Motor neuron (in vitro differentiated cells): ENCODE measurements at regions not wholly inside any gene's neighbourhood (a gene's known extent, or its start where the extent isn't known, plus 50 kb on each side); places are given as distances from the start of the nearest gene placed in this dataset.
"Not testable (repeated sequence)": the region's sequence is repeated elsewhere in the genome, so short reads cannot be mapped to it uniquely, and the experiment has no call there.

ENCODE experiments used
- ATAC-seq, 8 experiments: fragments of 200-7000 bp; cut with Tn5 transposase; replicated peaks in 6 of 8; 2 replicates each; pipeline ENCODE4 v1.8.0; 2021; ENCODE audit warnings: mild to moderate bottlenecking in 8 of 8, moderate library complexity in 8 of 8
- H3K27ac ChIP-seq, 2 donors: fragments of 250-450 bp; sonication (Bioruptor Pico); 2 replicates each; pipeline ENCODE4 v1.9.0; 2021; ENCODE audit warnings: antibody characterized with exemption in 2 of 2, mild to moderate bottlenecking in 2 of 2, moderate library complexity in 1 of 2
- H3K4me1 ChIP-seq, 2 donors: fragments of 250-450 bp; sonication (Bioruptor Pico); replicated peaks in 1 of 2; 2 replicates each; pipeline ENCODE4 v1.6.1; 2021; ENCODE audit warnings: antibody characterized with exemption in 2 of 2, mild to moderate bottlenecking in 2 of 2, moderate library complexity in 1 of 2
- H3K4me3 ChIP-seq, 5 donors: fragments of 250-450 bp; sonication (Bioruptor Pico); 2 replicates each; pipeline ENCODE4 v1.9.0; 2021; ENCODE audit warnings: antibody characterized with exemption in 5 of 5, mild to moderate bottlenecking in 5 of 5, moderate library complexity in 4 of 5
- WGBS, 10 experiments: fragments of 450-650 bp; shearing (Covaris generic); methylation state at CpG; one replicate each; pipeline ENCODE4 v1.0.0; 2022; 5-methylcytosine and 5-hydroxymethylcytosine counted together
- in situ Hi-C, 9 experiments: fragments of 400-800 bp; cut with MboI; loops; one replicate each; pipeline ENCODE4 v1.15.0; 2021; ENCODE audit warnings: low sequenced_read_pairs in 9 of 9, low pct_unique_long_range_greater_than_20kb in 2 of 9; ENCODE audit not compliant: unreplicated experiment in 9 of 9

- H3K4me3 ChIP-seq: no peak overlapping the region
- 0 to 100% (median 87%) methylated on average over 1 to 3 of the region's 3 CpGs; no CpG with 5 or more reads in 2 of the 10 experiments for WGBS, 10 experiments
- ATAC-seq: no peak
- no peak overlapping the region for H3K27ac ChIP-seq
- in situ Hi-C loops: no loop called here
- H3K4me1 ChIP-seq: peaks cover 17 to 18% of the 10 kb centered on the region in 2 donors
Observed at GRCh38 chr9:24045150-24045549, 219.1 kb upstream of the ELAVL2 start.

DNA sequence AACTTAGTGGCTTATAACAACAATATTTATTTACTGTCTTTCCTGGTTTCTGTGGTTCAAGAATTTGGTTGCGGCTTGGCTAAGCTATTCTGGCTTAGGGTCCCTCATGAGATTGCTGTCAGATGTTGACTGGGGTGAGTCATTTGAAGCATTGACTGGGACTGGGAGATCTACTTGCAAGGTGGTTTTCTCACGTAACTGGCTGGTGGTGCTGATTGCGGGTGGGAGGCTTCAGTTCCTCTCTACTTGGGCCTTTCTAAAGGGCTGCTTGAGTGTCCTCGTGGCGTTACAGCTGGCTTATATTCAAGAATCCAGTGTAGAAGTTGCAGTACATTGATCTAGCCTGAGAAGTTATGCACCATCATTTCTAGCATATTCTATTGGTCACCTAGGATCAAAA lies 218.5 kb upstream of the ELAVL2 start:
- in situ Hi-C loops: no loop called here
- H3K27ac ChIP-seq: no peak overlapping the region
- ATAC-seq: no peak
- 0 to 100% (median 50%) methylated on average over 1 to 3 of the region's 5 CpGs; no CpG with 5 or more reads in 6 of the 10 experiments for WGBS, 10 experiments
- peaks cover 18 to 23% of the 10 kb centered on the region in 2 donors for H3K4me1 ChIP-seq
- no peak overlapping the region for H3K4me3 ChIP-seq

DNA sequence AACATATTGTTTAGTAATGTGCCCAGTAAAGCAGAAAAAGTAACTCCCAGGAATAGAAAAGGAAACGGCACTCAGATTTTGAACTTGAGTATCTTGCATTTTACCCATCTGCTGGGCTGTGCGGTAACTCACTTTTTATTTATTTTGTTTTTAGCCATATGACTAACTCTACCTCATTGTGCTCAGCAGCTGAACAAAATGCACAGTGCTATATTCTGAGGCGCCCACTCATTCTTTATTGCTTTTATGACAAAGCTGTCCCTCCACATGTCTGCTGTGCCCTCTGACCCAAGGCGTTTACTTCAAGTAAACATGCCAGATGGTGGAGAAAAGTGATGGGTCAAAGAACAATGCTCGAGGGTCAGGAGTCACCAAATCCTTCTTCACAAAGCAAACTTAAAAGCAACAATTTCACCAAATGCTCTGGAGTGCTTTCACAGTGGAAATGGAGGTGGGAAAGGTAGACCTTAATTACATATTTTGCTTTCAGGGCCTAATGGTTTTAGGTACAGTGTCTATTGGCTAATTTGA lies 215.2 kb upstream of the ELAVL2 start:
- Histone ChIP-seq H3K27ac (no peak overlapping the region), H3K4me1 (peaks cover 18 to 41% of the 10 kb centered on the region in 2 donors), H3K4me3 (no peak overlapping the region)
- in situ Hi-C loops: no loop called here
- WGBS, 10 experiments: 0 to 34% (median 10%) methylated on average over 1 to 5 of the region's 5 CpGs
- ATAC-seq: peak in 5 of 8 experiments; percentile 54 to 96 (median 87)

DNA sequence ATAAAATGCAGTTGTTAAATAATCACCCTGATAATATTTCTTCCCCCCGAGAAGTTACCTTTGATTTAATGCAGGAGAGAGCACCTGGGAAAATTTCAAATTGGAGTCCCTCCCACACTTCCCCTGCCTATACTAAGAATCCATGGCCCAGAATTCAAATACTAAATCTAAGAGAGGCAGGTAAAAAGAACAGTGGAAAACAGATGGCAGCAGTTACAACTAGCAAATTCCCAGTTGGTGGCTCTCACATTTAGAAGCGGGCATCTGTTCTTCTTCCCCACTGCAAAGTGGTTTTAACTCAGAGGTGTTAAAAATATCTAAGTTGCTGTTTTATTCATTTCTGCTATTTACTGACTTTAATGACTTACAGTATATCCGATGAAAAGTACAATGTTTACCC lies 210.4 kb upstream of the ELAVL2 start:
- no peak overlapping the region for H3K4me3 ChIP-seq
- ATAC-seq: no peak
- no peak overlapping the region for H3K27ac ChIP-seq
- H3K4me1 ChIP-seq: peaks cover 22 to 51% of the 10 kb centered on the region in 2 donors
- 0 to 100% (median 70%) methylated on average over 1 to 3 of the region's 3 CpGs for WGBS, 10 experiments
- in situ Hi-C loops: no loop called here

- in situ Hi-C loops: no loop called here
- H3K4me3 ChIP-seq: no peak overlapping the region
- no peak overlapping the region for H3K27ac ChIP-seq
- peak in 3 of 8 experiments; percentile 24 to 42 (median 28) for ATAC-seq
- peaks cover 16 to 44% of the 10 kb centered on the region in 2 donors for H3K4me1 ChIP-seq
Observed at GRCh38 chr9:24035816-24036215, 209.8 kb upstream of the ELAVL2 start.

DNA sequence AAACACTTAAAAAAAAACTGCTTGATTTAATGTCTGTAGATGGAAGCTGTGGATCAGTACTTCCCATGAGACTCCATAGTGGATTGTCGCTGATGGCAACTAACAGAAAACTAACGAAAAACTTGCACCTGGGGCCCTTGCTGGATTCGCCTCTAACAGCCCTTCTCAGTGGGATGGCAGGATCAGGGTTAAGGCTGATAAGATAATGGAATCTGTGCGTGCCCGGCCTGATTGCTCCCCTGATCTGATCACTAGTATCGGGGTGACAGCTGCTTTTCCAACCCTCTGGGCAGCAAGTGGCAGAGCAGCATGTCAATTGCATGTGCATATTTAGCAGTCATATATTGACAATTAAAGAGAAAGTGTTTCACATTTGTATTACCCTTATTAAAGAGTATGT lies 185.8 kb upstream of the ELAVL2 start:
- in situ Hi-C loops: no loop called here
- peak in 2 of 8 experiments; percentile 18 to 25 for ATAC-seq

DNA sequence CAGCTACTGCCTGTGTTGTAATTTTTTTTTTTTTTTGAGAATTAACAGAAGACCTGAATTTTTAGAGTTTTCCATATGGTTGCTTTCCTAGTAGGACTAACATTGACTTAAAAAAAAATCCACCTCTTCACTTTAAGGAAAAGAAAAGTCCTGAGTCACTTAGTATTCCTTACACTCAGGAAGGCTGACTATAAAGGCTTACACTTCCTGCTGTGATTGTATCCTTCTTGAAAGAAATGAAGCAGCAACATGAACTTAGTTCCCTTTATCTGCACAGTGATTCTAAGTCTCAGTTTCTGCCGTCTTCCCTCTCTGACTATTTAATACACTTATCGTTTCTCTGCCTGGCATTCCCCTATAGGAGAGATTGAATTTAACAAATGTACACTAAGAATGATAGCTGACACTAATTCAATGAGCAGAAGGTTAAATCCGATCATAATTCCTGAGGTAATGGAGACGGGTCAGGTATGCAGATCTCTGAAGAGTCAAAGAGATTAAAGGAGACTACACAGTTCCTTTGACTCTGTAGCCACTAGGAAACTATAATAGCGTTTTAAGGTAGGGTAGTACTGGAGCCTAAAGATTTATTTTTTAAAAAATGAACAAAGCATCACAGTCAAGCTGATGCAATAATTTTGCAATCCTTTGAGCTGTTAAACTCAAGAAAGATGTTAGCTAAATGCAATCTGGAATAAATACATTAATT lies 185.1 kb upstream of the ELAVL2 start:
- 3 to 70% (median 43%) methylated on average over 1 to 5 of the region's 5 CpGs for WGBS, 10 experiments
- H3K4me1 ChIP-seq: peaks cover 24 to 45% of the 10 kb centered on the region in 2 donors
- in situ Hi-C loops: no loop called here
- peak overlapping the region in 1 of 5 donors; percentile 9 for H3K4me3 ChIP-seq
- ATAC-seq: peak in 5 of 8 experiments; percentile 54 to 83 (median 64)
- H3K27ac ChIP-seq: peak overlapping the region in 1 of 2 donors; percentile 48

More for the DNA sequence above, 185.8 kb upstream of the ELAVL2 start:
- peaks cover 23 to 41% of the 10 kb centered on the region in 2 donors for H3K4me1 ChIP-seq
- no peak overlapping the region for H3K4me3 ChIP-seq
- WGBS, 10 experiments: 11 to 79% (median 63%) methylated on average over 2 to 6 of the region's 6 CpGs; no CpG with 5 or more reads in 2 of the 10 experiments
- H3K27ac ChIP-seq: peak overlapping the region in 1 of 2 donors; percentile 48

GRCh38 chr9:24009322-24009721 lies 183.3 kb upstream of the ELAVL2 start:
- in situ Hi-C loops: no loop called here
- H3K4me3 ChIP-seq: no peak overlapping the region
- no peak for ATAC-seq
- H3K4me1 ChIP-seq: peaks cover 24 to 45% of the 10 kb centered on the region in 2 donors
- H3K27ac ChIP-seq: no peak overlapping the region
- WGBS, 10 experiments: 0 to 100% (median 41%) methylated on average over 1 to 2 of the region's 2 CpGs; no CpG with 5 or more reads in 4 of the 10 experiments

DNA sequence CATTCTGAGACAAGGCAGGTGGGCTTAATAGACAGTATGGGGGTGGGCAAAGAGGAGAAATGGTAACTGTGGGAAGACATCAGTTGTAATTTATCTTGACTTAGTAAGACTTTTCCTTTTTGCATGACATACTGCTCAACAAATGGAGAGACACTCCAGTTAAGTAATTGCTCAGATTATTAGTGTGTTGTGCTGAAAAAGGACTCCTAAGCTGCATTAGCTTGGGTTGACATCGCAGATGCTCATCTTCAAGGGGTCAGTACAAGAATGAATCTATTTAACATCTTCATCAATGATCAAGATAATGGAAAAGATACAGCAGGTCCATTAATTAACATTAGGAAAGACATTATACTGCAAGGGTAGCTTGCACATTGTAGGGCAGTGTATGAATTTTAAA lies 181.1 kb upstream of the ELAVL2 start:
- H3K4me1 ChIP-seq: peaks cover 22 to 36% of the 10 kb centered on the region in 2 donors
- H3K27ac ChIP-seq: no peak overlapping the region
- no peak overlapping the region for H3K4me3 ChIP-seq
- in situ Hi-C loops: no loop called here
- 0 to 80% (median 43%) methylated on average over 1 of the region's 1 CpG; no CpG with 5 or more reads in 4 of the 10 experiments for WGBS, 10 experiments
- peak in 5 of 8 experiments; percentile 72 to 86 (median 74) for ATAC-seq

DNA sequence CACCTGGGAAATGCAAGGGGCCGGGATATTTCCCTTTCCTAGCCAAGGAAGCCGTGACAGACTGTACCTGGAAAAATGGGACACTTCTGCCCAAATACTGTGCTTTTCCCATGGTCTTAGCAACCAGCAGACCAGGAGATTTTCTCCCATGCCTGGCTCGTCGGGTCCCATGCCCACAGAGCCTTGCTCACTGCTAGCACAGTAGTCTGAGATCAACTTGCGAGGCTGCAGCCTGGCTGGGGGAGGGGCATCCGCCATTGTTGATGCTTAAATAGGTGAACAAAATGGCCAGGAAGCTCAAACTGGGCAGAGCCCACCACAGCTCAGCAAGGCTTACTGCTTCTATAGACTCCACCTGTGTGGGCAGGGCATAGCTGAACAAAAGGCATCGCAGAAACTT lies 165.8 kb upstream of the ELAVL2 start:
- 80 to 100% (median 90%) methylated on average over 1 to 5 of the region's 7 CpGs; no CpG with 5 or more reads in 6 of the 10 experiments for WGBS, 10 experiments
- H3K4me3 ChIP-seq, in situ Hi-C loops, H3K27ac ChIP-seq, ATAC-seq, H3K4me1 ChIP-seq: not testable (repeated sequence)

DNA sequence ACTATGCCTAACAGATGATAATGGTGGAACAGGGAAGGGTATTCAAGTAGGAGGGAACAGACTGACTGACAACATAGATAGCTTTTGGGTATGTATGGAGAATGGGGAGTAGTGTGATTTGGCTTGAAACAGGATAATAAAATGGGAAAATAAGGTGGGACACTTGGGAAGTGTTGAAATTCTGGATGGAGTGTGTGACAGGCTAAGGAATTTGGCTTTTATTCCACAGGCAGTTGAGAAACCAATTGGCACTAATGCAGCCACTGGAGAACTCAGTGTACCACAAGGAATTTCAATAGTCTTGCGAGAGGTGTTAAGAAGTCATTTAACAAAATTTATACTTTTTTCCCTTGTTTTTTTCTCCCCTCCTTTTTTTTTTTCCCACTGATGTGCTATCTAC lies 153.5 kb upstream of the ELAVL2 start:
- Histone ChIP-seq H3K4me3 (no peak overlapping the region), H3K4me1 (no peaks in the 10 kb centered on the region), H3K27ac (no peak overlapping the region)
- no peak for ATAC-seq
- in situ Hi-C loops: no loop called here
- WGBS, 10 experiments: 0 to 100% (median 100%) methylated on average over 1 of the region's 1 CpG; no CpG with 5 or more reads in 3 of the 10 experiments

DNA sequence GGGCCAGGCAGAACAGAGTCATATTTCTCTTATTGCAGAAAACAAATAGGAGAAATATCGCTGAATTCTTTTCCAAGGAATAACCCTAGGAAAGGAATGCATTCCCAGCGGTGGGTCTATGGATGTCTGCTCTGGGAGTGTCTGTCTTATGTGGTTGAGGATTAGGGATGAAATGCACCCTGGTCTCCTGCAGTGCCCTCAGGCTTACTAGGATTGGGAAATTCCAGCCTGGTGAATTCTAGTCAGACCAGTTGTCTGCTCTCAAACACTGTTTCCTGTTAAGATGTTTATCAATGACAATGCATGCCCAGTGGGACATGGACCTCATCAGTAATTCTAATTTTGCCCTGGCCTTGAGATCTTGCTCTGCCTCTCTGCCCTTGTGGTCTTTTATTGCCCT lies 136.1 kb upstream of the ELAVL2 start:
- no peak for ATAC-seq
- H3K27ac ChIP-seq: no peak overlapping the region
- WGBS, 10 experiments: 0 to 100% (median 88%) methylated on average over 1 to 2 of the region's 2 CpGs; no CpG with 5 or more reads in 4 of the 10 experiments
- in situ Hi-C loops: no loop called here
- H3K4me3 ChIP-seq: no peak overlapping the region
- no peaks in the 10 kb centered on the region for H3K4me1 ChIP-seq

DNA sequence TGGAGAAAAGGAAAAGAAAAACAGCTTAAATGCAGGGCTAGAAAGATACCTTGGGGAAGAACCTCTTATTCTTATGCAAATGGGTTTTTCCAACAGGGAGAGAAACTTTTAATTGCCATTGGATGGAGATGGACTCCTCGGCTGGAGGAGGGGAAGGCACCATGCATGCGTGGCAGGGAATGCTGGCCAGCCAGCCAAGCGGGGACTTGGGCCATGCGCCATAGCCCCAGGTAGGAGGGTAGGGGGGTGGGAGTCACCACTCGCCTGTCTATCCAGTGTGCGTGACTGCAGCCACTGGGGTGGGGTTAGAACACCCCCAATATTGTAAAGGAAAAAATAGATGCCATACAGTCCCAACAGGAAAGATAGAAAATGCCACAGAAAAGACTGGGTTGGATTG lies 119.9 kb upstream of the ELAVL2 start:
- in situ Hi-C loops: no loop called here
- WGBS, 10 experiments: 0 to 100% (median 64%) methylated on average over 1 to 6 of the region's 6 CpGs; no CpG with 5 or more reads in 5 of the 10 experiments
- no peak overlapping the region for H3K4me3 ChIP-seq

More for the DNA sequence above, 119.9 kb upstream of the ELAVL2 start:
- Histone ChIP-seq H3K27ac (no peak overlapping the region), H3K4me1 (no peaks in the 10 kb centered on the region)
- ATAC-seq: no peak
